ENCODE measurements at regions not wholly inside any gene's neighbourhood (a gene's known extent, or its start where the extent isn't known, plus 50 kb on each side); places are given as distances from the start of the nearest gene placed in this dataset.
"Not testable (repeated sequence)": the region's sequence is repeated elsewhere in the genome, so short reads cannot be mapped to it uniquely, and the experiment has no call there.

- 56% methylated on average over 4 of the region's 4 CpGs for WGBS
- no peak for DNase-seq (ENCODE audit: low spot score)
- no peak for TF ChIP-seq POLR2A (IDR thresholded peaks at IDR 0.05)
- no peak for TF ChIP-seq POLR2AphosphoS5 (IDR thresholded peaks at IDR 0.05)
- no peak for TF ChIP-seq CTCF (IDR thresholded peaks at IDR 0.05)
- Histone ChIP-seq H3K4me1 (replicated peaks) (no peaks in the 10 kb centered on the region), H3K36me3 (no peaks in the 10 kb centered on the region), H3K4me3 (no peak overlapping the region), H3K27ac (no peak overlapping the region), H3K27me3 (replicated peaks; ENCODE audit: insufficient read depth) (no peaks in the 10 kb centered on the region), H3K9me3 (no peaks in the 10 kb centered on the region)
- intact Hi-C loops (cut with DNase I) = no loop called here
Observed at GRCh38 chrX:74061879-74062278, 209.4 kb upstream of the XIST start.

GRCh38 chrX:74049126-74049525, 196.6 kb upstream of the XIST start:
- no peaks in the 10 kb centered on the region for H3K36me3 ChIP-seq
- no peaks in the 10 kb centered on the region for H3K4me1 ChIP-seq (replicated peaks)
- H3K9me3 ChIP-seq = no peaks in the 10 kb centered on the region
- TF ChIP-seq POLR2AphosphoS5 (IDR thresholded peaks at IDR 0.05) = no peak
- TF ChIP-seq POLR2A (IDR thresholded peaks at IDR 0.05) = no peak
- no peak for TF ChIP-seq CTCF (IDR thresholded peaks at IDR 0.05)
- no peak overlapping the region for H3K4me3 ChIP-seq
- no peak overlapping the region for H3K27ac ChIP-seq
- DNase-seq (ENCODE audit: low spot score) = no peak
- no peaks in the 10 kb centered on the region for H3K27me3 ChIP-seq (replicated peaks; ENCODE audit: insufficient read depth)
- intact Hi-C loops (cut with DNase I) = no loop called here

- H3K4me3 ChIP-seq; H3K27me3 ChIP-seq (replicated peaks; ENCODE audit: insufficient read depth); H3K4me1 ChIP-seq (replicated peaks); H3K9me3 ChIP-seq; intact Hi-C loops (cut with DNase I); H3K36me3 ChIP-seq; DNase-seq (ENCODE audit: low spot score); H3K27ac ChIP-seq: not testable (repeated sequence)
- no CpG with 5 or more reads among the region's 1 CpG for WGBS
Observed at GRCh38 chrX:74034066-74034465, 181.6 kb upstream of the XIST start.

GRCh38 chrX:74031527-74031926, 179.0 kb upstream of the XIST start:
- H3K36me3 ChIP-seq; H3K4me1 ChIP-seq (replicated peaks); intact Hi-C loops (cut with DNase I); DNase-seq (ENCODE audit: low spot score); H3K4me3 ChIP-seq; H3K27ac ChIP-seq; H3K9me3 ChIP-seq; H3K27me3 ChIP-seq (replicated peaks; ENCODE audit: insufficient read depth): not testable (repeated sequence)
- WGBS = 96% methylated on average over 5 of the region's 7 CpGs

- H3K9me3 ChIP-seq; H3K27ac ChIP-seq; H3K4me1 ChIP-seq (replicated peaks); DNase-seq (ENCODE audit: low spot score); H3K4me3 ChIP-seq; intact Hi-C loops (cut with DNase I); H3K27me3 ChIP-seq (replicated peaks; ENCODE audit: insufficient read depth); H3K36me3 ChIP-seq: not testable (repeated sequence)
- WGBS = no CpG with 5 or more reads among the region's 1 CpG
Observed at GRCh38 chrX:74030766-74031165, 178.3 kb upstream of the XIST start.

GRCh38 chrX:74025145-74025544, 172.6 kb upstream of the XIST start:
- H3K4me1 ChIP-seq (replicated peaks); intact Hi-C loops (cut with DNase I); H3K27ac ChIP-seq; H3K36me3 ChIP-seq; H3K9me3 ChIP-seq; H3K27me3 ChIP-seq (replicated peaks; ENCODE audit: insufficient read depth); H3K4me3 ChIP-seq; DNase-seq (ENCODE audit: low spot score): not testable (repeated sequence)
- WGBS = 93% methylated on average over 3 of the region's 3 CpGs

GRCh38 chrX:74023203-74023602, 170.7 kb upstream of the XIST start:
- Histone ChIP-seq H3K27ac (no peak overlapping the region), H3K4me1 (replicated peaks) (no peaks in the 10 kb centered on the region), H3K36me3 (no peaks in the 10 kb centered on the region), H3K27me3 (replicated peaks; ENCODE audit: insufficient read depth) (no peaks in the 10 kb centered on the region), H3K4me3 (no peak overlapping the region), H3K9me3 (no peaks in the 10 kb centered on the region)
- 94% methylated on average over 2 of the region's 2 CpGs for WGBS
- DNase-seq (ENCODE audit: low spot score) = no peak
- intact Hi-C loops (cut with DNase I) = no loop called here
- TF ChIP-seq POLR2AphosphoS5 (IDR thresholded peaks at IDR 0.05) (no peak), CTCF (IDR thresholded peaks at IDR 0.05) (no peak), POLR2A (IDR thresholded peaks at IDR 0.05) (no peak)
